ENCODE measurements at regions not wholly inside any gene's neighbourhood (a gene's known extent, or its start where the extent isn't known, plus 50 kb on each side); places are given as distances from the start of the nearest gene placed in this dataset.

DNA sequence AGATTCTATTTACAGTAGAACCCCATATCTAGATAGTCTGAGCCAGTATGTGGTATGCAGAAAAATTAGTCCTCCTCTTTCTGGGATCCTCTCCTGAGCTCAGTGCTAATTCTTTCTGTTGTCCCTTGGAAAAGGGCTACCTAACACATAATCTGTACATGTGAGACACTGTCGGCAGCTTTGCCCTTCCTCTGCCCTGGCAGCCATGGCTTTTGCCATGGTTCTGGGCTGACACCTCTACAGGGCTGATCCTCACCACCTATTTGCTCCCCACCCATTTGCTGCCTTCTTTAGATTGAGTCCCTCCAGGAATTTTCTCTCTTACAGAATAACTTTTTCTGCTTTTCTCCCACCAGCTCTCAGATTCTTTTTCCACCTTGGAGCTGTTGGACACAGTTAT is 64.7 kb upstream of the MAP9 start:
- TF ChIP-seq RXRA (IDR thresholded peaks at IDR 0.05; ENCODE audit: insufficient read depth, low read depth, low read length) (no peak), CHD2 (IDR thresholded peaks at IDR 0.05; ENCODE audit: low read length) (no peak), CREB1 (IDR thresholded peaks at IDR 0.05) (no peak), POLR2A (IDR thresholded peaks at IDR 0.05; ENCODE audit: control extremely low read depth in 1 of 2, low read depth in 2 of 2, low read length in 2 of 2) (no peak), JUND (IDR thresholded peaks at IDR 0.05; ENCODE audit: low read length) (no peak), EP300 (IDR thresholded peaks at IDR 0.05; ENCODE audit: borderline replicate concordance in 1 of 2, low read depth in 2 of 2, low read length in 2 of 2) (no peak), TAF1 (IDR thresholded peaks at IDR 0.05; ENCODE audit: low read depth, low read length) (no peak), ASH2L (IDR thresholded peaks at IDR 0.05; ENCODE audit: low read length) (no peak)
- TF ChIP-seq, protein P1, sequence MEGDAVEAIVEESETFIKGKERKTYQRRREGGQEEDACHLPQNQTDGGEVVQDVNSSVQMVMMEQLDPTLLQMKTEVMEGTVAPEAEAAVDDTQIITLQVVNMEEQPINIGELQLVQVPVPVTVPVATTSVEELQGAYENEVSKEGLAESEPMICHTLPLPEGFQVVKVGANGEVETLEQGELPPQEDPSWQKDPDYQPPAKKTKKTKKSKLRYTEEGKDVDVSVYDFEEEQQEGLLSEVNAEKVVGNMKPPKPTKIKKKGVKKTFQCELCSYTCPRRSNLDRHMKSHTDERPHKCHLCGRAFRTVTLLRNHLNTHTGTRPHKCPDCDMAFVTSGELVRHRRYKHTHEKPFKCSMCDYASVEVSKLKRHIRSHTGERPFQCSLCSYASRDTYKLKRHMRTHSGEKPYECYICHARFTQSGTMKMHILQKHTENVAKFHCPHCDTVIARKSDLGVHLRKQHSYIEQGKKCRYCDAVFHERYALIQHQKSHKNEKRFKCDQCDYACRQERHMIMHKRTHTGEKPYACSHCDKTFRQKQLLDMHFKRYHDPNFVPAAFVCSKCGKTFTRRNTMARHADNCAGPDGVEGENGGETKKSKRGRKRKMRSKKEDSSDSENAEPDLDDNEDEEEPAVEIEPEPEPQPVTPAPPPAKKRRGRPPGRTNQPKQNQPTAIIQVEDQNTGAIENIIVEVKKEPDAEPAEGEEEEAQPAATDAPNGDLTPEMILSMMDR (IDR thresholded peaks at IDR 0.05; ENCODE audit: control extremely low read depth in 1 of 3, insufficient read depth in 1 of 3, low read depth in 1 of 3, low read length in 3 of 3), result no peak
- TF ChIP-seq, protein P2, sequence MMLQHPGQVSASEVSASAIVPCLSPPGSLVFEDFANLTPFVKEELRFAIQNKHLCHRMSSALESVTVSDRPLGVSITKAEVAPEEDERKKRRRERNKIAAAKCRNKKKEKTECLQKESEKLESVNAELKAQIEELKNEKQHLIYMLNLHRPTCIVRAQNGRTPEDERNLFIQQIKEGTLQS (IDR thresholded peaks at IDR 0.05; ENCODE audit: insufficient read depth, low read depth, low read length), result no peak

Data from H1 (cell line).